ENCODE measurements at regions not wholly inside any gene's neighbourhood (a gene's known extent, or its start where the extent isn't known, plus 50 kb on each side); places are given as distances from the start of the nearest gene placed in this dataset.

GRCh38 chr4:82268826-82269193 is 105.0 kb downstream of the HNRNPD start:
- POLR2A ChIA-PET, result interaction anchor here (0.6 kb wide), 1 partner anchor 374 kb away, joined by 4 read pairs; no protein-coding TSS in a partner anchor
- DNase-seq (ENCODE audit: low read depth), result no peak
- Histone ChIP-seq H3K27me3 (ENCODE audit: control insufficient read depth, insufficient read depth, low read length) (0 out of 2 replicates have a peak, but pooled peaks cover 2% of the 10 kb centered on the region), H3K36me3 (ENCODE audit: control insufficient read depth, insufficient read depth, low read length) (no peaks in the 10 kb centered on the region), H3K4me3 (ENCODE audit: low read depth, low read length) (no peak overlapping the region)
- CTCF ChIA-PET, result interaction anchor here (1.0 to 3.3 kb wide), 10 partner anchors 9 to 864 kb away, joined by 3 to 13 read pairs (median 6); partner anchors contain the start of gene RASGEF1B
- TF ChIP-seq CTCF (IDR thresholded peaks at IDR 0.05; ENCODE audit: insufficient read depth, low read depth, low read length), result no peak

- DNase-seq (ENCODE audit: low read depth), result peak; percentile 2
- no peak overlapping the region for H3K4me3 ChIP-seq (ENCODE audit: low read depth, low read length)
- POLR2A ChIA-PET, result interaction anchor here (0.6 kb wide), 1 partner anchor 373 kb away, joined by 4 read pairs; no protein-coding TSS in a partner anchor
- no peaks in the 10 kb centered on the region for H3K36me3 ChIP-seq (ENCODE audit: control insufficient read depth, insufficient read depth, low read length)
- 0 out of 2 replicates have a peak, but pooled peaks cover 2% of the 10 kb centered on the region for H3K27me3 ChIP-seq (ENCODE audit: control insufficient read depth, insufficient read depth, low read length)
- peak; percentile 80 for TF ChIP-seq CTCF (IDR thresholded peaks at IDR 0.05; ENCODE audit: insufficient read depth, low read depth, low read length)
- CTCF ChIA-PET, result interaction anchor here (0.6 to 3.3 kb wide), 11 partner anchors 9 to 878 kb away, joined by 3 to 13 read pairs (median 5); partner anchors contain the start of gene RASGEF1B
Measured at GRCh38 chr4:82268050-82268825, 105.6 kb downstream of the HNRNPD start.

GRCh38 chr4:82267506-82267905 is 106.3 kb downstream of the HNRNPD start:
- no peak for DNase-seq (ENCODE audit: low read depth)
- ChIA-PET POLR2A (no interaction called here), CTCF (interaction anchor here (1.7 to 2.0 kb wide), 4 partner anchors 12 to 802 kb away, joined by 5 to 13 read pairs (median 8); no protein-coding TSS in a partner anchor)
- Histone ChIP-seq H3K4me3 (ENCODE audit: low read depth, low read length) (no peak overlapping the region), H3K36me3 (ENCODE audit: control insufficient read depth, insufficient read depth, low read length) (no peaks in the 10 kb centered on the region), H3K27me3 (ENCODE audit: control insufficient read depth, insufficient read depth, low read length) (0 out of 2 replicates have a peak, but pooled peaks cover 2% of the 10 kb centered on the region)
- no peak for TF ChIP-seq CTCF (IDR thresholded peaks at IDR 0.05; ENCODE audit: insufficient read depth, low read depth, low read length)

- TF ChIP-seq CTCF (IDR thresholded peaks at IDR 0.05; ENCODE audit: insufficient read depth, low read depth, low read length), result no peak
- no peak overlapping the region for H3K4me3 ChIP-seq (ENCODE audit: low read depth, low read length)
- CTCF ChIA-PET, result interaction anchor here (1.0 kb wide), 1 partner anchor 799 kb away, joined by 3 read pairs; no protein-coding TSS in a partner anchor
- H3K36me3 ChIP-seq (ENCODE audit: control insufficient read depth, insufficient read depth, low read length), result no peaks in the 10 kb centered on the region
- DNase-seq (ENCODE audit: low read depth), result no peak
- POLR2A ChIA-PET, result no interaction called here
- H3K27me3 ChIP-seq (ENCODE audit: control insufficient read depth, insufficient read depth, low read length), result no peaks in the 10 kb centered on the region
Measured at GRCh38 chr4:82266345-82266744, 107.4 kb downstream of the HNRNPD start.

- TF ChIP-seq CTCF (IDR thresholded peaks at IDR 0.05; ENCODE audit: insufficient read depth, low read depth, low read length), result no peak
- Histone ChIP-seq H3K27me3 (ENCODE audit: control insufficient read depth, insufficient read depth, low read length) (no peaks in the 10 kb centered on the region), H3K4me3 (ENCODE audit: low read depth, low read length) (no peak overlapping the region), H3K36me3 (ENCODE audit: control insufficient read depth, insufficient read depth, low read length) (no peaks in the 10 kb centered on the region)
- DNase-seq (ENCODE audit: low read depth), result no peak
- ChIA-PET POLR2A (no interaction called here), CTCF (no interaction called here)
Measured at GRCh38 chr4:82261084-82261483, 112.7 kb downstream of the HNRNPD start.

All from BJ (cell line).